Stimulated activated CD8-positive, alpha-beta memory T cell treated with anti-CD3 and anti-CD28 coated beads, Interleukin-2, amount 100 ng/mL, for 48 hours (primary cell): ENCODE measurements at regions not wholly inside any gene's neighbourhood (a gene's known extent, or its start where the extent isn't known, plus 50 kb on each side); places are given as distances from the start of the nearest gene placed in this dataset.
"Not testable (repeated sequence)": the region's sequence is repeated elsewhere in the genome, so short reads cannot be mapped to it uniquely, and the experiment has no call there.

Experiments used
- DNase-seq, 2 donors: peaks; one replicate each; pipeline ENCODE4 v3.0.0-alpha.2; 2020; ENCODE audit warnings: low read depth in 2 of 2

DNA sequence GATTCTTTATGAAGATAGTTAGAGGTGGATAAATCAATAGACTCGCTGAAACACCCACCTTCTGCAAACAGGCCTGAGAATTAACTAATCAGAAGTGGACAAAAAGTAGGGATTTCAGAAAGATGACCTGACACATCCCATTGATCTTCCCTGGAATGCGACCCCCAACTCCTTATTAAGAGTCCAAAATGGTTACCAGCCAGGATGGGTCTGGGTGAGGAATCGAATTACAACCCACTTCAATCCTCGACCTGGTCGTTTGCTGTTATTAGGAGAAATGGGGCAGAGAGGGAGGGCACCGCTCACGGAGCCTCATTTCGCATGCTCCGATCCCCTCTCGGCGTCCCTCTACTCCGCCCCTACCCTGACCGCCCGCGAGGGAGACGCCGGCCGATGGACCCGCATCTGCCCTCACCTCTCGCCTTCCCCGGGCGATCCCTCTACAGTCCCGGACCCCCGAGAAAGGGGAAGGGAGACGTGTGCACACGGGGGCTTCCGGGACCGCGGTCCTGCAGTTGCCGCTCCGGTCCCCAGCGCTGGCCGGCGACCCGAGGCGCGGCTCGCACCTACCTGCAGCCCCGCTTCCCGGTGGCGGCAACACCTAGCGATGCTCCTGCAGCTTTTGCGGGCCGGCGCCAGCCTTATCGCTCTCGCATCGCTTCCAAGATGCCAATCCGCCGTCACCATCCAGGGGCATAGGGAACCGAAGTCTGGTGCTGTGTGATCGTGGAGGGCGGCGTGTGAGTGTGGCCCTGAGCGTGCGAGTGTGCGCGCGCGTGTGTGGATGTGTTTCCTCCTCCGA, 69.3 kb upstream of the USP15 start:
- DNase-seq = no peak

- no peak for DNase-seq
These were observed 68.6 kb upstream of the USP15 start for GRCh38 chr12:62191491-62192179.

GRCh38 chr12:62192180-62192902, 67.9 kb upstream of the USP15 start:
- DNase-seq = peak in 1 of 2 donors; percentile 7

DNA sequence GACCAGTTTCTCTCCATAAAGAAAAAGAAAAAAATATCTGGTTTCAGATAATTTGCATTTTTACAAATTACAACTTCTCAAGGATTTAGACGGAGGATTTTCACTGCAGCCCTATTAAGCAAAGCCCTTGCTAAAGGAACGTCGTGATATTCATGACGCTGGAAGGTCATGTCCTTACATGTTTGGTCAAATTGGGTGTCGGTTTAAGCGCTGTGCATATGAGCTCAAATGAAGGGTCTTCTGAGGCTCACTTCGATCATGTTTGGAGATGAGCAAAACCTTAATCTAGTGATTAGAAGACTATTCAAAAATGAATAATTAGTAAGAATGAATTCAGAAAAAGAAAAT, 67.3 kb upstream of the USP15 start:
- no peak for DNase-seq

GRCh38 chr12:62194031-62194430, 66.2 kb upstream of the USP15 start:
- no peak for DNase-seq

- DNase-seq = no peak
These were observed 65.6 kb upstream of the USP15 start for GRCh38 chr12:62194616-62195015.

DNA sequence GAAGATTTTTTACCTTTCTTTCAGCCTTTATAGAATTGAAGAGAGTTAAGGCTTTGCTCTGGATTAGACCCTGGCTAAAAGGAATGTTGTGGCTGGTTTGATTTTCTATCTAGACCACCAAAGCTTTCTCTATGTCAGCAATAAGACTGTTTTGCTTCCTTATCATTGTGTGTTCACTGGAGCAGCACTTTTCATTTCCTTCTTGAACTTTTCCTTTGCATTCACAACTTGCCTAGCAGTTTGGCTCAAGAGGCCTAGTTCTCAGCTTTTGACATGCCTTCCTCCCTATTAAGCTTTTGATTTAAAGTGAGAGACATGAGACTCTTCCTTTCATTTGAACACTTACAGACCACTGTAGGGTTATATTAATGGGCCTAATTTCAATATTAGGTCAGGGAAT, 64.1 kb upstream of the USP15 start:
- DNase-seq = no peak

DNA sequence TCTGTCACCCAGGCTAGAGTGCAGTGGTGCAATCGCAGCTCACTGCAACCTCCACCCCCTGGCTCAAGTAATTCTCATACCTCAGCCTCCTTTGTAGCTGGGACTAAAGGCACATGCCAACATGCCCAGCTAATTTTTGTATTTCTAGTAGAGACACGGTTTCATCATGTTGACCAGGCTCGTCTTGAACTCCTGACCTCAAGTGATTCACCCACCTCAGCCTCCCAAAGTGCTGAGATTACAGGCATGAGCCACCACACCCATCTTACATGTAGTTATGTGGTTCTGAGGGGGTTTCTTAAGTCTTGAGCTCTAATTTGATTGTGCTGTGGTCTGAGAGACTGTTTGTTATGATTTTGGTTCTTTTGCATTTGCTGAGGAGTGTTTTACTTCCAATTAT, 57.3 kb upstream of the USP15 start:
- DNase-seq = not testable (repeated sequence)

DNA sequence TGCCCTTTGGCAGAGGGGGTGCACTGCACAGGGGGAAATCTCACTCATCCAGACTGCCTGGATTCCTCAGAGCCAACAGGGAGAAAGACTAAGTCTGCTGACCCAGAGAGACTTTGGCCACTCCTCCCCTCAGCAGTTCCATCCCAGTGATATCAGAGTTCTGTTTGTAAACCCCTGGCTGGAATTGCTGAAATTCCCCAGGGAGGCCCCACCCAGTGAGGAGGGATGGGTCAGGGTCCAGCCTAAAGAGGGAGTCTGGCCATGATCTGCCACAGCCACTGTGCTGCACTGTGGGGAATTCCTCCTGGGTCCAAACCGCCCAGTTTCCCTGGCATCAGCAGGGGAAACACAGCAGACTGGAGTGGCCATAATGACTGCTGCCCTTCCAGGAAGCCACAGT, 54.9 kb upstream of the USP15 start:
- no peak for DNase-seq

- no peak for DNase-seq
These were observed 53.0 kb upstream of the USP15 start for GRCh38 chr12:62207248-62207647.
